Left ventricle myocardium inferior (tissue), 1 donor: ENCODE measurements at regions not wholly inside any gene's neighbourhood (a gene's known extent, or its start where the extent isn't known, plus 50 kb on each side); places are given as distances from the start of the nearest gene placed in this dataset.

ENCODE experiments used
- DNase-seq: peaks from one replicate; pipeline ENCODE4 v3.0.0-alpha.2; 2020
- H3K27ac ChIP-seq: fragments of 200-600 bp; replicated peaks from 2 replicates; pipeline ENCODE4 v1.8.0; 2021
- H3K27me3 ChIP-seq: fragments of 200-600 bp; 2 replicates; pipeline ENCODE4 v1.8.0; 2021; ENCODE audit warnings: low read depth
- H3K36me3 ChIP-seq: fragments of 200-600 bp; 2 replicates; pipeline ENCODE4 v1.8.0; 2021
- H3K4me1 ChIP-seq: fragments of 200-600 bp; 2 replicates; pipeline ENCODE4 v1.8.0; 2021
- H3K4me3 ChIP-seq: fragments of 200-600 bp; 2 replicates; pipeline ENCODE4 v1.8.0; 2021; ENCODE audit warnings: mild to moderate bottlenecking, moderate library complexity
- H3K9me3 ChIP-seq: fragments of 200-600 bp; replicated peaks from 2 replicates; pipeline ENCODE4 v1.8.0; 2021
- intact Hi-C: fragments of 100-400 bp; cut with micrococcal nuclease; formaldehyde crosslinking; loops from one replicate; pipeline ENCODE4 v1.11.0; 2022
- TF ChIP-seq, protein P1 (sequence below): fragments of 200-600 bp; IDR thresholded peaks from 2 replicates; pipeline ENCODE4 v1.8.0; 2021; ENCODE audit warnings: antibody characterized with exemption, mild to moderate bottlenecking, borderline replicate concordance
- donor health status: DM: no; HTN: yes; CAD: no; lungs with severe emphysema.

DNA sequence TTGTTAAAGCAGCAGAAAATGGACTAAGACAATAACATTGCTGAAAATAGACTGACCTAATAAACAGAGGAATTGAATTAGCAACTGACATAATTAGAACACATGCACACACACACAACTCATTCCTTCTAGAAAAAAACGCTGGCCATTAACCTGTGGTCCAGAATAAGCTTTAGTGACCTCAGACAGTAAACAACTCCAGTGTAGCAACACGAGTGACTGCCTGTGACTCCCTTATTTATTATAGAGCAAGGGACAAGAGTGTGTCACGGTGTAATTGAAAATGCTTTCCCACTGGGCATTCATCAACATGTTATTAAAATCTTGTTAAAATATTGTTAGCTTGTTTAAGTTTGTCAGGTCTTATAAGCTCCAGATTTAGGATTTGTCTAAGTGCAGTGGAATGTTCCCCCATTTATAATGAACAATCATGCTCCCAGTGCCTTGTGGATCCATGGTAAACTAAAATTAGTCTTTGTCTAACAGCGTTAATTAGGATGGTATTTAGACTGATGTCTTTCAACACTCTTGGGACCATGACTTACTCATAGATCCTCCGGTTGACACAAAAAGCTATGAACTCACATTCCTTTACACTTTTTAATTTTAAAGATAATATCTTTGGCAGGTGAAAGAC is 111.7 kb upstream of the IRS2 start:
- H3K36me3 ChIP-seq, result no peaks in the 10 kb centered on the region
- no peak overlapping the region for H3K4me3 ChIP-seq
- intact Hi-C loops, result no loop called here
- H3K4me1 ChIP-seq, result peaks cover 16% of the 10 kb centered on the region
- DNase-seq, result no peak
- TF ChIP-seq, protein P1, sequence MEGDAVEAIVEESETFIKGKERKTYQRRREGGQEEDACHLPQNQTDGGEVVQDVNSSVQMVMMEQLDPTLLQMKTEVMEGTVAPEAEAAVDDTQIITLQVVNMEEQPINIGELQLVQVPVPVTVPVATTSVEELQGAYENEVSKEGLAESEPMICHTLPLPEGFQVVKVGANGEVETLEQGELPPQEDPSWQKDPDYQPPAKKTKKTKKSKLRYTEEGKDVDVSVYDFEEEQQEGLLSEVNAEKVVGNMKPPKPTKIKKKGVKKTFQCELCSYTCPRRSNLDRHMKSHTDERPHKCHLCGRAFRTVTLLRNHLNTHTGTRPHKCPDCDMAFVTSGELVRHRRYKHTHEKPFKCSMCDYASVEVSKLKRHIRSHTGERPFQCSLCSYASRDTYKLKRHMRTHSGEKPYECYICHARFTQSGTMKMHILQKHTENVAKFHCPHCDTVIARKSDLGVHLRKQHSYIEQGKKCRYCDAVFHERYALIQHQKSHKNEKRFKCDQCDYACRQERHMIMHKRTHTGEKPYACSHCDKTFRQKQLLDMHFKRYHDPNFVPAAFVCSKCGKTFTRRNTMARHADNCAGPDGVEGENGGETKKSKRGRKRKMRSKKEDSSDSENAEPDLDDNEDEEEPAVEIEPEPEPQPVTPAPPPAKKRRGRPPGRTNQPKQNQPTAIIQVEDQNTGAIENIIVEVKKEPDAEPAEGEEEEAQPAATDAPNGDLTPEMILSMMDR, result no peak
- H3K27me3 ChIP-seq, result no peaks in the 10 kb centered on the region
- H3K27ac ChIP-seq, result no peak overlapping the region
- H3K9me3 ChIP-seq, result no peaks in the 10 kb centered on the region

DNA sequence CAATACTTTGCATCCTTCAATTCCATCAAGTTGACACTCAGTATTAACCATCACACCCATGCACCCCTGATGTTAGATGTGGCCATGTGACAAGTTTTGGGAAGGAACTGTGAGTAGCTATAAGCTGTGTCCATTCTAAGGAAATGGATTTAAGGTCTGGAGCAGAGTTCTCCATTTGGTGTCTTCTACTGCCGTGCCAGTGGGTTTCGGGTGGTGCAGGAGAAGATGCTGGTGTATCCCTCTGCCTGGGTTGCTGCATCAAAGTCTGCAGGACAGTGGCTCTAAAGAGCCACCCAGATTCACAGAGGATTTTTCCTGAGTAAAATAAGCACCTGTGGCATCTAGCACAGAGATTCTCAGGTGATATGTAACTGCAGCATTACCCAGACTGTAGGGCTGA is 105.7 kb upstream of the IRS2 start:
- H3K36me3 ChIP-seq, result no peaks in the 10 kb centered on the region
- H3K4me3 ChIP-seq, result no peak overlapping the region
- no peaks in the 10 kb centered on the region for H3K4me1 ChIP-seq
- no peak overlapping the region for H3K27ac ChIP-seq
- DNase-seq, result no peak
- H3K27me3 ChIP-seq, result no peaks in the 10 kb centered on the region
- intact Hi-C loops, result no loop called here
- peaks cover 15% of the 10 kb centered on the region for H3K9me3 ChIP-seq
- TF ChIP-seq, protein P1, result no peak

DNA sequence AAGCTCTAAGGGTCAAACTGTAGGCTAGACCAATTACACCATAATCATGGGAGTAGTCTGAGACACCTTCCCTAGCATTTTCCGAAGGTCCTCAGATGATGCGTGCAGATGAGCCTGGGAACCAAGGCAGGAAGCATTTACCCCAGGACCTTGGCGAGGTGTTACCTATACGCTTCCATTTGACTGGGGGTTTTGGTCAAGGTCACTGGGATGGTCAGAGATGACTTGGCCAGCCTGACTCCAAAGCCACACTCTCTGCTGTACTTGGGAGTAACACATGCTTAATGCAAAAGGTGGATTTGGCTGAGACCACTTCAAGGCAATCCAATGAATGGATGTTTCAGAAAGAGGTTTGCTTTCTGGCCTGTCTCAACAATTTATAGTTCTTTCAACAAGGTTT is 98.9 kb upstream of the IRS2 start:
- Histone ChIP-seq H3K27me3 (no peaks in the 10 kb centered on the region), H3K27ac (no peak overlapping the region), H3K9me3 (peaks cover 15% of the 10 kb centered on the region), H3K36me3 (no peaks in the 10 kb centered on the region), H3K4me3 (no peak overlapping the region), H3K4me1 (peaks cover 8% of the 10 kb centered on the region)
- no peak for DNase-seq
- TF ChIP-seq, protein P1, result no peak
- intact Hi-C loops, result no loop called here

DNA sequence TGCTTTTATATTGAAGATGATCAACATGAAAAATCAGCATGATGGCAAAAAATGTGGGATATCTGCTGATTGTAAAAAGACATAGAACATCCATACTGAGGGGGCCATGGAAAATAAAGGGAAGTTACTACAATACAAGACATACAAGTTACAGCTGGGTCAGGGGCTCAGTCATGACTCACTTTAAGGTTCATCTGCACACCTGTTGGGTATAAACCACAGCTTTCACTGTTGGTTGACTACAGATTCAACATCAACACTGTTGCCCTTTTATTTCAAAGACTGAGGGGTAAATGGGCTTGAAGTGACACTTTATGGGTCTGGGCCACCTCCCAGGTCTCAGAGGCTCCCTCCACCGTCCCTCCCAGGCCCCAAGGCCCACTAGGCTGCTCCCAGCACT is 98.1 kb upstream of the IRS2 start:
- Histone ChIP-seq H3K4me1 (peaks cover 8% of the 10 kb centered on the region), H3K27ac (no peak overlapping the region), H3K27me3 (no peaks in the 10 kb centered on the region), H3K36me3 (no peaks in the 10 kb centered on the region), H3K4me3 (no peak overlapping the region), H3K9me3 (peaks cover 14% of the 10 kb centered on the region)
- TF ChIP-seq, protein P1, result no peak
- intact Hi-C loops, result no loop called here
- DNase-seq, result no peak

DNA sequence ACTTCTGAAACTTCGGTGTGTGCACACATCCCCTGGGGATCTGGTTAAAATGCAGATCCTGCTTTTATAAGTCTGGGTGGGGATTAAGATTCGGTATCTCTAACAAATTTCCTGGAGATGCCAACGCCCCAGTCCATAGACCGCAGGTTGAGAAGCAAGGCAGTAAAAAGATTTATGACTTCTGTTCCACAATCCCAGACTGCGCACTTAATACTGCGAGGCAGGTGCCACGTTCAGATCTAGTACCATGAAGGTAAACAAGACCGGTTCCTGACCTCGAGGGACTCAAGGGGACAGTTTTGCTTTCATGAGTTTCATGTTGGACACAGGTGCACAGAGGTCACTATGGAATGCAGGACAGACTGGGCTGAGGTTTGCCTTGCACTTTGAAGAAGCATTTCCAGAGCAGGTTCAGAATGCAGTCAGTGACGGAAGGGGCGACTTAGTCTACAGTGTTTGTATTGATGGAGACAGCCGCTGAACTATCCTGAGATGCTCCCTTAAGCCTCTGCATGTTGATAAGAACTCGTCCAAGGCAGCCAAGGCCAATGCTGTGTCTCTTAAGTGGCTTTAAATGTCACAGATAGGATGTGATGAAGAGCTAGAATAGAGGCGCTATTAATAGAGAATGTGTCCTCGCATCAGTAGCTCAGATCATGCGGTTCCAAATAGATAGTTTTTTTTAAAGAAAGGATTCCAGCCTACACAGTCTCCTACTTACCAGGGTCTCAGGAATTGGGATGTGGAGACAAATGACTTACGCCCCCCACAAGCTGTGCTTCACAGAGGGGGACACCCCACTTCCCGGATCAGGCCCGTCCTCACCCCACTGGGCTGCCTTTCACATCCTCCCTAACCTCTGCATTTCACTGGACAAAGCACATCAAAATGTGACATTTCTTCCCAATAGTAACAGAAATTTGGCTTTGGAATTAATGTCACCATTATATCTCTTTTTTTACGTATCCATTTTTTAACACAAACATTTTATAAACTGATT is 97.1 kb upstream of the IRS2 start:
- no peaks in the 10 kb centered on the region for H3K27me3 ChIP-seq
- no peak overlapping the region for H3K27ac ChIP-seq
- peaks cover 9% of the 10 kb centered on the region for H3K9me3 ChIP-seq
- no peaks in the 10 kb centered on the region for H3K36me3 ChIP-seq
- H3K4me1 ChIP-seq, result peaks cover 8% of the 10 kb centered on the region
- intact Hi-C loops, result no loop called here
- H3K4me3 ChIP-seq, result no peak overlapping the region
- DNase-seq, result no peak
- TF ChIP-seq, protein P1, result no peak
